ENCODE measurements at regions not wholly inside any gene's neighbourhood (a gene's known extent, or its start where the extent isn't known, plus 50 kb on each side); places are given as distances from the start of the nearest gene placed in this dataset.

GRCh38 chr4:79016878-79017277 lies 77.6 kb upstream of the PAQR3 start:
- no peak for DNase-seq (ENCODE audit: insufficient read length, low spot score)
- TF ChIP-seq CTCF (IDR thresholded peaks at IDR 0.05; ENCODE audit: insufficient read depth, missing control alignments) = no peak

DNA sequence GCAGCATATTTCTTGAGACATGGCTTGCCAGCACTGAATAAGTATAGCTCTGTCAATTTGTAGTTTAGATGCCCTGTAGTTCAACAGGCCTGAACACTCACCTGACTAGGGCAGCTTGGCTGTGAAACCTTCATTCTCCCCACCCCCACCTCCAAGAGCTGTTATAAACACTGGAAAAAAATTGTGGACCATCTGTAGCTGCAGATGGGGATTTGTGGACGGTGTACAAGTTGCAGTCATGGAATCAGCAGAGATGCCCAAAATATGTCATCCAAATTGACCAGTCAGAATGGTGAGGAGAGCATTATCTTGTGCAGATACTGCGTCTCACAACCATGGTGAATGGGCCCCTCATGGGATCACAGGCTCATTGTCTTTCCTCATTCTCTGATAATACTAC lies 76.2 kb upstream of the PAQR3 start:
- FAIRE-seq (no peak), DNase-seq (ENCODE audit: insufficient read length, low spot score) (no peak)
- no peak for TF ChIP-seq CTCF (IDR thresholded peaks at IDR 0.05; ENCODE audit: insufficient read depth, missing control alignments)

More at GRCh38 chr4:79016878-79017277, 77.6 kb upstream of the PAQR3 start:
- no peak for FAIRE-seq

DNA sequence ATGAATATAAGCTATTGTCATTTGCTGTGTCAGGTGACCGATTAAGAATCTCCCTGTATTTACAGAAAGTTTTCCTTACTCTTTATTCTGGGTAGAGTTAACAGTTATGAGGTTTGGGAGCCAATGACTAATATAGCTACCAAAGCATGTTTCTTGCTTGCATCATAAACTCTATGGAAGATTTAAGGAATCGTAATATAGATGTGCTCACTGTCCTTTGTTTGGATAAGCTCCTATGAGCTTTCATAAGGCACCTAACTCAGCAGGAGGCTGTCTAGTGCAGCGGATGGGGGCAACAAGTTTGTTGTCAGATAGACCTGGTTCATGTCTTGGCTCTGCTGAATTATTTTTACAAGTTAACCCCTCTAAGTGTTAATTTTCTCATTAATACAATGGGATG lies 75.0 kb upstream of the PAQR3 start:
- FAIRE-seq = no peak
- no peak for DNase-seq (ENCODE audit: insufficient read length, low spot score)
- TF ChIP-seq CTCF (IDR thresholded peaks at IDR 0.05; ENCODE audit: insufficient read depth, missing control alignments) = no peak

GRCh38 chr4:79013756-79014155 lies 74.5 kb upstream of the PAQR3 start:
- FAIRE-seq (no peak), DNase-seq (ENCODE audit: insufficient read length, low spot score) (no peak)
- TF ChIP-seq CTCF (IDR thresholded peaks at IDR 0.05; ENCODE audit: insufficient read depth, missing control alignments) = no peak

DNA sequence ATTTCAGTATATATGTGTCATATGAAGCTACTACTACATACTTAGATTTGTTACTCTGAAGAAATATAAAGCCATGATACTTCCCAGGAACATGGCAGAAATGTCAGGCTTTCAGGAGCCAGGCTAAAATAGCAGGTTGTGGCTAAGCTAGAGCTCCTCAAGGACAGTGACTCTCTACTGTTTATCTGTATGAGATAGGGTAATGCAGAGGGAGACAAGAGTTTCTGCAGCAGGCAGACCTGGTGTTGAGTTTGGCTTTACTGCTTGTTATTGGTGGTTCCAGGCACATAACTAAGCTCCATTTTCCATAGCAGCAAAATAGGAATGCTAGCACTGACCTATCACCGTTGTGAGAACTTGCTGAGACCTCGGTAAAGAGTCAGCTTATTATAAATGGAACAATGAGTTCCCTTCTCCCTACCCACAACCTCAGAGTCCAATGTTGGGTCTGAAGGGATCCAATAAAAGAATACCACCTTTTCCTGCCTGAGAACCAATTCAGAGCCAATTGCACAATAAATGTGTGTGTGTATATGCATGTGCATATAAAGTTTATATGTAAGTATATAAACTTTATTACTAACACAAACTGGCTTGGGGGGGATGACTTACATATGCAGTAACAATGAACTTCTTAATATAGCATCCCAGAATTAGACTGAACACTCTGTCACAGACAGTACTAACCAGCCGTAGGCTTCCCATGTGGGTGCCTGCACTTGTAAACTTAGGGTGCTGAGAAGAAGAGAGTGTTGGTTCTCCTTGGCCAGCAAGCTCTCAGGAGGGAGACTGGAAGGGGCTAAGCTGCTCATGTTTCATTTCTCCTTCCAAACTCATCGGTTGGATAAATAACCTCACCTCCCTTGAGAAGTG lies 51.9 kb upstream of the PAQR3 start:
- no peak for TF ChIP-seq CTCF (IDR thresholded peaks at IDR 0.05; ENCODE audit: insufficient read depth, missing control alignments)
- FAIRE-seq (no peak), DNase-seq (ENCODE audit: insufficient read length, low spot score) (no peak)

DNA sequence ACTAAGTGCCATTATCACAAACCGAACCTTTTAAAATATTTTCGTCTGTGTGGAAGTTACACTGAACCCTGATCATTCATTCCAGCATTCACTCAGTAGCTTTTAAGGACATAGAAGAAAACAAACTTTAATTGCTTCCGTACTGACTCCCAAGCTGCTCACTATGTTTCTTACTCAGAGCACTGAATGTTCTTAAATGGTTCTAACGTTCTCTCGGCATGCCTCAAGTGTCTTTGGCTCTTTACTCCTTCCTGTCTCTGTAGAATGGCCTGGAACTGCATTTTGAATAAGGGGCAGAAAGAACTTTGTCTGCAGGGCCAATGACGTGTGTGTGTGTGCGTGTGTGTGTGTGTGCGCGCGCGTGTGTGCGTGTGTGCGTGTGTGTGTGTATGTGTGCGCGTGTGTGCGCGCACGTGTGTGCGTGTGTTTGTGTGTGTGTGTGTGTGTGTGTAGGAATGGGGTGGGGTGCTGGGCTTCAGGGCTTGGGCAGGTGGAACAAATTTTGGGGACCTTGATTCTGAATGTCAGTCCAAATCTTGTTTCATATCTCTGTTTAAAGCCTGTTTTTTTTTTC lies 50.5 kb upstream of the PAQR3 start:
- no peak for FAIRE-seq
- no peak for TF ChIP-seq CTCF (IDR thresholded peaks at IDR 0.05; ENCODE audit: insufficient read depth, missing control alignments)
- DNase-seq (ENCODE audit: insufficient read length, low spot score) = no peak

Data from D721Med (cell line).